ENCODE measurements at regions not wholly inside any gene's neighbourhood (a gene's known extent, or its start where the extent isn't known, plus 50 kb on each side); places are given as distances from the start of the nearest gene placed in this dataset.

- TF ChIP-seq ZBED4 (CRISPR knock-in tag; IDR thresholded peaks at IDR 0.05; ENCODE audit: borderline replicate concordance) = no peak
- no peak for TF ChIP-seq ZNF557 (CRISPR knock-in tag; IDR thresholded peaks at IDR 0.05)
- TF ChIP-seq PRPF4 (IDR thresholded peaks at IDR 0.05; ENCODE audit: low read depth, low read length, poor library complexity, severe bottlenecking) = no peak
- no peak for TF ChIP-seq RNF2 (conservative IDR thresholded peaks at IDR 0.05; ENCODE audit: low read depth)
- TF ChIP-seq SMAD9 (CRISPR knock-in tag; IDR thresholded peaks at IDR 0.05) = no peak
- no peak for TF ChIP-seq TMF1 (CRISPR knock-in tag; IDR thresholded peaks at IDR 0.05; ENCODE audit: low read depth)
- no peak for TF ChIP-seq SNAPC4 (CRISPR knock-in tag; IDR thresholded peaks at IDR 0.05)
- TF ChIP-seq ZSCAN20 (CRISPR knock-in tag; IDR thresholded peaks at IDR 0.05; ENCODE audit: borderline replicate concordance) = no peak
- TF ChIP-seq TFAP4 (IDR thresholded peaks at IDR 0.05; ENCODE audit: borderline replicate concordance, low read depth) = no peak
- no peak for TF ChIP-seq RELA (CRISPR knock-in tag; IDR thresholded peaks at IDR 0.05)
- TF ChIP-seq ZNF605 (CRISPR knock-in tag; IDR thresholded peaks at IDR 0.05) = no peak
These were observed 385.7 kb upstream of the NR2F2 start (continued) for GRCh38 chr15:95944661-95945255.
